Middle frontal gyrus (tissue), 1 donor: ENCODE measurements at regions not wholly inside any gene's neighbourhood (a gene's known extent, or its start where the extent isn't known, plus 50 kb on each side); places are given as distances from the start of the nearest gene placed in this dataset.

Source experiments
- DNase-seq: peaks from one replicate; pipeline ENCODE4 v3.0.0-alpha.2; 2015; ENCODE audit warnings: low spot score; ENCODE audit errors: extremely low spot score

DNA sequence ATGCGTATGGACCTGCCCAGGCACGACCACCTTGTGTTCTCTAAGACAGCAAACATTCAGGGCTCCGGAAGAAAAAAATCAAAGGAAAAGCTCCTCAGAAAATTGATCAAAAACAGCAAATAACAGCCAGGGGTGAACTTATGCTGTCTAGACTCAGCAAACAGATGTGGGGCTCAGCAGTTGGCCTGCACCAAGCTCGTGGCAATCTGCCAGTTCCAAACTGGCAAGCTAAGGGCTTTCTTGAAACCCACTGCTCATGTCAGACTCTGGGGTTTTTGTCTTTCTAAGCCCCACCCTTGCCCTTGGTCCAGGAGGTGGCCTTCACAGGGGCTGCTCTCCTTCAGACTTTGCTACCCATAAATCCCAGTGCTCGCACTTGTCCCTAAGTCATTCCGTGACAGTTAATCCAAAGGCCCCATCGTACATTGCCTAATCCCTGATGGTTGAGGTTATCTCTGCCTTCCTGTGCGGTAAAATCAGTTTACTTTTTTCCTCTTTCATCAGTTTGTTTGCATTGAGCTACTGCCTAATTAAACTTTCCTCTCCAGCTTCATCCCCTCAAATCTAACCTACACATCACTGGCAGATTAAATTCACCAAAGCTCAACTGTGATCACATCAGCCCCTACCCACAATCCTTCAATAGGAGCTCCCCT lies 408.0 kb downstream of the LRATD1 start:
- DNase-seq = no peak

DNA sequence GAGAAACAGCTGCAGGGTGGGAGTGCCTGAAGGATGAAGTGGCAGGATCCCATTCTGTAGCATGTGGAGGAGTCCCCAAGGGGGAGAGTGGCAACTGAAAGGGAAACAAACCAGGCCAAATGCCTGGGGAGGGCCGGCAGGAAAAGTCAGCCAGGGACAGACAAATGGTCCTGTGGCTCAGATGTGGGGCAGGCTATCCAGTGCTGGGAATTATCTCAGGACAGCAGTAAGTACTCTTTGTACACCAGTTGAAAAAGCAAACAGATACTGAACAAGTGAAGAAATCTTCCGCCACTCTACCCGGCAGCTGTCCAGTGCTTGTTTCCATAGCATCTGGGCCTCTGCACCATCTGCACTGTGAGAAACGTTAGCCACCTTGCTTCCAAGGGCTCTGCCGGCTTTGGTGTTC lies 408.9 kb downstream of the LRATD1 start:
- DNase-seq = peak; percentile 23

DNA sequence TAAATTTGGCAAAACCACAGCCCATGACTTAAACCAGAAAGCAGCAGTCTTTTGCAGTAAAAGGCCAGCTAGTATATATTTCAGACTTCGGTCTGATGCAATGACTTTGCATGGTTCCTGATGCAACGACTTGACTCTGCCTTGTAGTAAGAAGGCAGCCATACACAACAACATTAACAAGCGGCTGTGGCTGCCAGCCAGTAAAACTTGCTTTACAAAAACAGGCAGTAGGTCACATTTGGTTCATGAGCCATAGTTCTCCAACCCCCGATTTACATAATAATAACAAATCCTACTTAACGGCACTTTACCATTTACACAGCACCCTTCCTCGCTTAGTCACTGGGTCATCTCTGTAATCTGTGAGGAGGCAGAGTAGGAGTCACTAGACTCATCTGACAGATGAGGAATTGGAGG lies 410.3 kb downstream of the LRATD1 start:
- DNase-seq = no peak

DNA sequence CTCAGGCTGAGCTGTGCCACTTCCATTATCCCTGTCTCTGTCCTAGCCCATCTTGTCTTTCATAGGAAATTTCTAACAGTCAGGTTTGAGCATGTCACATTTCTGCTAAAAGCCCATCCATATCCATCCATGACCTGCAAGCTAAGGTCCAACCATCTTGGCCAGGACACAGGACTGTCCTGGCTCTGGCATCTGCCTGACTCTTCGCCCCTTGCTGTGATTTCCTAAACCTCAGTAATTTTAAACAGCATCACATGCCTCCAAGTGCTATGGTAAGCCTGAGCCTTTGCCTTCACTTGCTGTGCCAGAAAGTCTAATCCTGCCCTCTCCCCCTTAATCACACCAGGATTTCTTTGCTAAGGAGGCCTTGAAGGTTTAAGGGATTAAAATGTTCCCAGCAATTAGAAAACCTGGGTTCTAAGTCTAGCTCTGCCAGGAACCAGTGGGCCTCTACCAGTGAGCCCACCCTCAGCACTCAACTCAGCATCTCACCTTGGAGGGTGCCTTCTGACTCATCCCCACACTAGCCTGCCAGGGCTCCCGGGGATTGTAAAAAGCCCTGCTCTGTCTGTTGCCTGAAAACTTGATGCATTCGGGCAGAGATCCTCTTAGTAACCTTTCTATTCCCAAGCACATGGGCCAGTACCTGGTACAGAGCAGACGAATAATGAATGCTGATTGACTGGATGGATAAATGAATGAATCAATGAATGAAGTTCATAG lies 411.0 kb downstream of the LRATD1 start:
- DNase-seq = no peak

DNA sequence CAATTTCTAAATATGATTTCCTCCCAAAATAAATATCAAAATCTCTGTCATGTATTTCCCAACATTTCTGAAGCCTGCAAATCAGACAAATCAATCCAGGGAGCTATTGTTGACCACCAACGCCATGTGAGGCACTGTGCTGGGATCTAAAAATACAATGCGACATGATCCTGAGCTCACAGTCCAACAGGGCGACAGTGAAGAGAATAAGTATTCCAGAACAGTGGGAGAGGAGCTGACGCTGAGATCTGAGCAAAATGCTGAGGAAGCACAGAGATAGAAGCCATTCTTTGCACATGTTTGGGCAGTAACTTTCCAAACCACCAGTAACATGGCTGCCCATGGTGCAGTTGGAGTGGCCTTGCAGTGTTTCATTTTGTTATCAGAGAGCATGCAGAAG lies 412.5 kb downstream of the LRATD1 start:
- no peak for DNase-seq

DNA sequence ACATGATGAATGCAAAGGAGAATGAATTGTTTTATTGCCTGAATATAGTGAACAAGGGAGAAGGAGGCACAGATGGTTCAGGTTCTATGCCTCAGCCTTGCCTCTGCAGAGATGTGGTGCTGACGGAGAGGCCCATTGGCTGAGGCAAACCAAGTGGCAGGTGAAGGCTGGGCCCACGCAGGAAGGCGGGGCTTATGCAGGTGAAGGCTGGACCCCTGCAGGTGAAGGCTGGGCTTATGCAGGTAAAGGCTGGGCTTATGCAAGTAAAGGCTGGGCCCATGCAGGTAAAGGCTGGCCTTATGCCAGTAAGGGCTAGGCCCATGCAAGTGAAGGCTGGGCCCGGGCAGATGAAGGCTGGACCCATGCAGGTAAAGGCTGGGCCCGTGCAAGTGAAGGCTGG lies 414.7 kb downstream of the LRATD1 start:
- no peak for DNase-seq

DNA sequence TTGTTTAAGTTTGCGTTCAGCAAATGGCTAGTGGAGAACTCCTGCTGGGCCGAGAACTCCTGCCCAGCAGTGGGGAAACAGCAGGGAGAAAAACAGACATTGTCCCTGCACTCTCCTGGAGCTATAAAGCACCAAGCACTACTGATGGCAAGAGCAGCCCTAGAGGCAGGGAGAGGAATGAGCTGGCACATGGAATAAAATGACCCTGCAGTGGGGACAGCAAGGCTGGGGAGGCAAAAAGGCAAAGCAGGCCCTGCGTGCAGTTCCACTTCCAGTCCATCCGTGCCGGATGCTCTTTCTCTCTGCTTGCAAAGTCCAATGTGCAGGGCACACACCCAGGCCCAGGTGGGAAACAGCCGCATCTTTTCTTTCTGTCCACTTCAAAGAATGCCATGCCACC lies 415.5 kb downstream of the LRATD1 start:
- no peak for DNase-seq

DNA sequence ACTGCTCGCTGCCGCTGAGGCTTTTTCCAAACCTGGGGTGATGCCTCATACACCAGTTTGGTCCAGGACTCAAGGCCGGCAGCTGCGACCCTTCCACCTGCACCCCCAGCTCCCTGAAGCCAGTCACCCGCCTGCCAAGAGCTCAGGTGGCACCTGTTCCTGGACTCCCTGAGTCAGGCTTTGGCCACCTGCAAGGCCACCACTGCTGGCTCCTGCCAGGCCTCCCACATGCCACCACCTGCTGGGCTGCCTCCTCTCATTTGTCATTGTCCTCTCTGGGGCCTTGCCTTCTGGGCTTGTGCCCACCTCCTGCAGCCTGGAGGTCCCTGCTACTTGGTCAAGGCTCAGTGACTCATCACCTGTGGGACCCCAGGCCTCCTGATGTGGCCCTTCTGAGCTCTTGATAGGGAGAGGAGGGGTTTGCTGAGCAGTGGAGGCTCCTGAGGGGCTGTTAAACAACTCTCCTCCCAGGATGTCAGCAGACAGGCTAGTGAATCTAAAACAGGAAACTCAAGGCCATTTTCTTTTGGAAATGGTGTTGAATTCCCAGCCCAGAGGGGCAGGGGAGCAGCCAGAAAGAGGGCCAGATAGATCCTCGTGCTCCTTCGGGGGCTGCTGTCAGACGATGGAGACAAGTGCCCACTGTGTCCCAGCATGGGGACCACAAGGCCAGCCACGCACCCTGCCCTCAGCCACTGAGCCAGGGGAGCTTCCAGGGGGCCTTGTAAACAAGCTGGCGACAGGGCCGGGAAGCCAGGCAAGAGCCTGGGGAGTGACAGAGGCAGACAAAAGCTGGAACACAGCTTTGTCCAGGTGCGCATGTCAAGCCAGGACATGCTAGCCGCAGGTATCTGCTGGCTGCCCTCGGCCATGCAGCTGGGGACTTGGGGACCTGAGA lies 416.8 kb downstream of the LRATD1 start:
- DNase-seq = no peak

DNA sequence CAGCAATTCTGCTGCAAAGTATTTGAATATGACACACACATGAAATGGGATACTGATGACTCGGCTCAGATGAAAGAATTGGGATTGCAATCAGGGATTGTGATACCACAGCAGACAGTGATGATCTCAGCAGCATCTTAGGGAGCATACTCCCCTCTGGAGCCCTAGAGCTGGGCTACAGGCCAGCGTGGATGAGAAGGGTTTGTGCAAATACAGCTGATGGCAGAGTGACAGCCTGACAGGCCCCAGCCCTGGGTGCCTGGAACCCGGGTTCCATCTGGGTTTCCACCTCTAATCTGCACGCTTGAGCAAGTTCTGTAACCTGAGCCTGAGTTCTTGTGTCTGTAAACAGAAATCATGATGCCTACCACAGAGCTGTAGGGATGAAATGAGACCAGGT lies 418.0 kb downstream of the LRATD1 start:
- DNase-seq = no peak

DNA sequence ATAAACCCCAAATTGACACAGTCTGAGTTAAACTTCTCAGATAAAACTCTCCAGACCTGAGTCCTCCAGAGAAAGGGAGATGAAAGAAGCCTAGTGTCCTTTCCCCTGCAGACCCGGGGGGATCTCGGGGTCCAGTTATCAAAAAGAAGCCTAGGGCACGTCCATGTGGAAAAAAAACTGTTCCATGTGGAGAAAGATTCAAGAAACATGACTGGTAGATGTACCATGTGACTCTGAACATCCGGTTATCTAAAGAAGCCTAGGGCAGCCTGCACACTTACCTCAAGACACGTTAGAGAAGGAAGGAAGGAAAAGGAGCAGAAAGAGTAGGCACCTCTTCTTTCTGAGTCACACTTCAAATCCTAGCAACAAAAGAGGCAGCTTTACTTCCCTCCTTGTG lies 421.0 kb downstream of the LRATD1 start:
- DNase-seq = no peak

DNA sequence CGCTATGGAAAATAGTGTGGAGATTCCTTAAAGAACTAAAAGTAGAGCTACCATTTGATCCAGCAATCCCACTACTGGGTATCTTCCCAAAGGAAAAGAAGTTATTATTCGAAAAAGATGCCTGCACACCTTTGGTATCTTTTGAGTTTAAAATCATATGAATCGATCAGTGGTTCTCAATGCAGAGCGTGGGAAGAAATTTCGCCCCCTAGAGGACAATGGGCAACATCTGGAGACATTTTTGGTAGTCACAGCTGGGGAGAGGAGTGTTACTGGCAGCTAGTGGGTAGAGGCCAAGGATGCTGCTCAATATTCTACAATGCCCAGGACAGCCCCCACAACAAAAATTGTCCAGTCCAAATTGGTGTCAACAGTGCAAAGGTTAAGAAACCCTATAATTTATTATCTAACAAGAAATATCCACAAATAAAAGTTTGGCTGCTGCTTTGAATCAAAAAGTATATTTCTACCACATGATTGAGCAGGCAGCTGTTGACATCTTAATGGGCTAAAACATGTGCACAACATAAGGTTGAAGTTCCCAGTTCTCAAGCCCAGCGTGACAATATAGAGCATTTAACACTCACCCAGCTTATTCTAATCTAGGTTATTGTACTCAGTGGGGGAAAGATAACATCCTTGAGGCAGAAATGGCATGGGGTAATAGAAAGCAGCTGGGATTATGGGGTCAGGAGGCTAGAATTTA lies 425.7 kb downstream of the LRATD1 start:
- DNase-seq = no peak

DNA sequence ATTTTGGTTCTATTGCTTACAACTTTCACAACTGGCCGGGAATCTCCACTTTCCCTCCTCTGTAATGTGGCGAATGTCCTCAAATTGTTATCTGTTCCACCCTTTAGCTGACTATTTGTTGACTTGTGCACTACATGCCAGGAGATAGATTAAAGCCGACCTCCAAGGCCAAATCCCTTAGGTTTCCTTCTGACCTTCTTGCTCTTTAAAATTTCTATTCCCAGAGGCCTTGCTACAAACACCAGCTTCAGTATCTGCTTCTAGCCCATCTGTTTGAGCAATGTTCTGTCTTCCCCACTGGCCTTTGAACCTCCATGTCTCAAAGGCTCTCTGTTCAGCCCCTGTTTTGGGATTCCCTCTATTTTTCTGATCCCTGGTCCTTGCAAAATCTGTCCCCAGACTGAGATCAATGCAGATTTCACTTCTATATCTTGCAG lies 426.2 kb downstream of the LRATD1 start:
- no peak for DNase-seq

DNA sequence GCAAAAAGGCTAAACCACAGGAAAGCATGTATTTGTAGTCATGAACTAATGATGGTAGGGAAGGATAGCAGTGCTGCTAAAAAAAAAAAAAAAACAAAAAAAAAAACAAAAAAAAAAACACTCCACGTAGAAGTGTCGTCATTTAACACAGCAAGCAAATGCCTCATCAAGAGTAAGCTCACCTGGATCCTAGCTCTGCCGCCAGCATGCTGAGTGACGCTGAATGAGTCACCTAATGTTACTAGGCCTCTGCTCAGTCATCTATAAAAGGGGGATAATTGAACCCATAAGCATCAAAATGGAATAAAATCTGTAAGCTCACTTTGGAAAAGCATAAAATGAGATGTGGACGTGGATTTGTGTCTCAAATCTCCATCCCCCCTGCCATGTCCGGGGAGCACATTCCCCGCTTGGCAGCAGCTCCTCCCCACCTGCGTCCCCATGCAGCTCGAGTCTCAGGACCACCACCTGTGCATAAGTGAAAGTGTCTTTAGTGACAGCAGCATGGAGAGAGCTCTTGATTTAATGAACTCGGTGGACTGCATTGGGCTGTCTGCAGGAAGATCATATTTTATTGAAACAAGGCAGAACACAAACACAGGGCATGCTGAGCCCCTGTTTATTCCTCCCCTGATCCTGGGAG lies 427.5 kb downstream of the LRATD1 start:
- no peak for DNase-seq

DNA sequence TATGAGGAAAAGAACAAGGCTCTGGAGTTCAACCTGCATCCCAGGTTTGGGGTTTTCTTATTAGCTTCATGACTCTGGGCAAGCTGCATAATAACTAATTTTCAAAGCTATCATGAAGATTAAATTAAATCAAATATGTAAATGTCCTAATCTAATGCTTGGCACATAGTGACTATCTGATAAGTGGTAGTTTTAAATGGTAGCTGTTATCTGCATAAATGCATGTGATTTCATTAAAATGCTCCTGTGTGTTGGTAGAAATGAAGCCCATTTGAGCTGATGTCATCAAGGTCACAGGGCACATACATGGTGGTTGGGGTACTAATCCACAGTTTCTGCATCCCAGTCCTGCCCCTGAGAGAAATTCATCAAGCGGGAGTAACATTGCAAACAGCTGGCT lies 428.8 kb downstream of the LRATD1 start:
- no peak for DNase-seq

DNA sequence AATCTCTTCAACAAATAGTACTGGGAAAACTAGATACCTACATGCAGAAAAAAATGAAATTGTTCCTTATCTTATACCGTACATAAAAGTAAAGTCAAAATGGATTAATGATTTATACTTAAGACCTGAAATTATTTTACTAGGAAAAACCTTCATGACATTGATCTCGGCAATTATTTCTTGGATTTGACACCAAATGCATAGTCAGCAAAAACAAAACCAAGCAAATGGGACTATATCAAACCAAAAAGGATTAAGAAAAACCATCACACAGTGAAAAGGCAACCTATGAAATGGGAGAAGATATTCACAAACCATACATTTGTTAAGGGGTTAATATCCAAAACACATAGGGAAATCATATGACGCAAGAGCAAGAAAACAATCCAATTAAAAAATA lies 433.6 kb downstream of the LRATD1 start:
- no peak for DNase-seq

DNA sequence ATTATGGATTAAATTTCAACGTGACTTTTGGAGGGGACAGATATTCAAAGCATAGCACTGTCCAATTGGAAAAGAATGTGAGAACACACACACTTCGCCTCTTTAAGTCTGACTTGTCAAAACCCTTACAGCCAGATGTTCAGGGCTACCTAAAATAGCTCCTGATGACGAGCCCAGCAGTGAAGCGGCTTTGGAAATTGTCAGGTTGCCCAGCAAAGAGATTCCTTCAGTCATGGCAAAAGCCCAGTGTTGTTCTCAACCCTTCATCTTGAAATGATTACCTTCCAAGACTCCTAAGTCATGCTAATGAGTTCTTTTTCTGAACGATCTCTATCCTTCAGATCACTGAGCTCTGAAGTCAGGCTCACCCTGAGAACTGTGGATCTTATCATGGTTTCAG lies 436.6 kb downstream of the LRATD1 start:
- no peak for DNase-seq

DNA sequence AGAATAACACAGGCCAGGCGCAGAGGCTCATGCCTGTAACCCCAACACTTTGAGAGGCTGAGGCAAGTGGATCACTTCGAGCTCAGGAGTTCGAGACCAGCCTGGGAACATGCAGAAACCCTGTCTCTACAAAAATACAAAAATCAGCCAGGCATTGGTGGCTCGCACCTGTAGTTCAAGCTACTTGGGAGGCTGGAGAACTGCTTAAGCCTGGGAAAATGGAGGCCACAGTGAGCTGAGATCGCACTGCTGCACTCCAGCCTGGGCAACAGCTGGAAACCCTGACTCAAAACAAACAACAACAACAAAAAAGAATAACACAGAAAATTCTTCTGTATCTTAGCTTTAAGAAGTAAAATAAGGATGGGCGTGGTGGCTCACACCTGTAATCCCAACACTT lies 440.3 kb downstream of the LRATD1 start:
- no peak for DNase-seq

DNA sequence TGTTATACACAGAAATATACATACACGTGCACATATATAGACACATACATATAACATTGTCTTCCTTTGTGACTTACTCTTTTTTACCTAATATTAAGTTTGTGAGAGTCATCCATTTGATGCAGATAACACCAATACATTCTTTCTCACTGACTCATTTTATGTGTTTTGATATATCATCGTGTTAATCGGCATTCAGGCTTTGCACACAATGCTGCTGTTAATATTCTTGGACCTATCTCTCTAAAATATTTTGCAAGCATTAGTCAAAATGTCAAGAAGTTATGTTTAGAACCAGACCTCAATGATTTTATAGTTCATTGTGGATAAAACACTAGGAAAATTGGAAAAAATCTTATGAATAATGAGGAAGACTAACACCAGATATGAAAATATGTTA lies 441.1 kb downstream of the LRATD1 start:
- no peak for DNase-seq

DNA sequence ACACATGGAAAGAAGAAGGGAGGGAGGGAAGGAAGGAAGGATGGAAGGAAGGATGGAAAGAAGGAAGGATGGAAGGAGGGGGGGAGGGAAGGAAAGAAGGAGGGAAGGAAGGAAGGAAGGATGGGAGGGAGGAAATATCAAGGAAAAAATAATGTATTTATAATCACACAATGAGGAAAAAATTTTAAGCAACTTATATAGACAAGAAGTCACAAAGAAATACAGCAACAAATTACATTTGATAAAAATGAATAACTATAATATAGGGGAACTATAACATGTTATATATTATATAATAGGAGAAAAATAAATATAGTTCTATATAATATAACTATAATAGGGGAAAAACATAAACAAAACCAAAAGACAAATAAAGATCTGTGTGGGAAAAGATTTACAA lies 441.8 kb downstream of the LRATD1 start:
- DNase-seq = no peak

DNA sequence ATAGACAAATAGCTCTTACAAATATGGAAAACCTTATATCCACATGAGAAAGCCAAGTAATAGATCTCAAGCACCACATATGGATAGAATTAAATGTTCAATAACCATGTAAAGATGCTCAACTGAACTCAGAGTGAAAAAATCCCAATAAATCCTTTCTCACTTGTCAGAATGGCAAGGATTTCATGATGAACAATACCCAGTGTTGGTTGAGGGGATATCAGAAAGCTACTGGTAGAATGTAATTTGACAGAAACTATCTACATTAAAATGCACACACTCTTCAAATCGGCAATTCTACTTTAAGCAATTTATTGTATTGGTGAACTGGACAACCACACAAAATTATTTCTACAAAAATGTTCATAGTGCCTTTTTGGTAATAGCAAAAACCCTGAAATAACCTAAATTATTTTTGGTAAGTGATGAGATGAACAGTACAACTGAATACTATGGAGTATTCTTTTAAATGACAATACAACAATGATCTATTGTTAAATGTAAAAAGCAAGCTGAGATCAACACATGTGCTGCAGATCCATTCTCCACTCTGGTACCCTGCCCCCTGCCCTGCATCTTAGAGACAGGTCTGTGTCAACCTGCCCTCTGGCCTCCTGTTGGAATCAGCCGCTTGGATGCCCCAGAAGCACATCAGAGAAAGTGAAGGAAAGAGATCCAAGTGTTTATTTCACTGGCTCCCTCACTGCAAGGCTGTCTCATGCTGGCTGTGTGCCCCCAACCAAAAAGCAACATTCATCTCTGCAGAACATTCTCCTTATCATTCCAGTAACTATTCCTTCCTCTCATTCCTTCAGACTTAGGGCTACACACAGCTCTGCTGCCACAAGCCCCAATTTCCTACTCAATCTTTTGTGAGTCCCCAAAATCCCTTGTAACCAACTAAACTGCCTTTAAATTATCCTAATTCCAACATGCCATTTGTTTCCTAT lies 442.5 kb downstream of the LRATD1 start:
- no peak for DNase-seq
